ENCODE measurements at regions not wholly inside any gene's neighbourhood (a gene's known extent, or its start where the extent isn't known, plus 50 kb on each side); places are given as distances from the start of the nearest gene placed in this dataset.

GRCh38 chr6:48809245-48809644 lies 653.8 kb downstream of the MMUT start:
- H3K9me3 ChIP-seq, result no peaks in the 10 kb centered on the region
- H3K4me3 ChIP-seq (replicated peaks in 1 of 3), result no peak overlapping the region
- H3K4me1 ChIP-seq, result no peaks in the 10 kb centered on the region
- H3K27me3 ChIP-seq, result no peaks in the 10 kb centered on the region
- TF ChIP-seq POLR2A (IDR thresholded peaks at IDR 0.05), result no peak
- TF ChIP-seq, protein P1, sequence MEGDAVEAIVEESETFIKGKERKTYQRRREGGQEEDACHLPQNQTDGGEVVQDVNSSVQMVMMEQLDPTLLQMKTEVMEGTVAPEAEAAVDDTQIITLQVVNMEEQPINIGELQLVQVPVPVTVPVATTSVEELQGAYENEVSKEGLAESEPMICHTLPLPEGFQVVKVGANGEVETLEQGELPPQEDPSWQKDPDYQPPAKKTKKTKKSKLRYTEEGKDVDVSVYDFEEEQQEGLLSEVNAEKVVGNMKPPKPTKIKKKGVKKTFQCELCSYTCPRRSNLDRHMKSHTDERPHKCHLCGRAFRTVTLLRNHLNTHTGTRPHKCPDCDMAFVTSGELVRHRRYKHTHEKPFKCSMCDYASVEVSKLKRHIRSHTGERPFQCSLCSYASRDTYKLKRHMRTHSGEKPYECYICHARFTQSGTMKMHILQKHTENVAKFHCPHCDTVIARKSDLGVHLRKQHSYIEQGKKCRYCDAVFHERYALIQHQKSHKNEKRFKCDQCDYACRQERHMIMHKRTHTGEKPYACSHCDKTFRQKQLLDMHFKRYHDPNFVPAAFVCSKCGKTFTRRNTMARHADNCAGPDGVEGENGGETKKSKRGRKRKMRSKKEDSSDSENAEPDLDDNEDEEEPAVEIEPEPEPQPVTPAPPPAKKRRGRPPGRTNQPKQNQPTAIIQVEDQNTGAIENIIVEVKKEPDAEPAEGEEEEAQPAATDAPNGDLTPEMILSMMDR (IDR thresholded peaks at IDR 0.05), result no peak
- 71 to 76% methylated on average over 4 of the region's 4 CpGs for WGBS, 2 donors
- no peaks in the 10 kb centered on the region for H3K36me3 ChIP-seq
- H3K27ac ChIP-seq, result no peak overlapping the region
- intact Hi-C loops (cut with DNase I), result no loop called here
- no peak for DNase-seq

DNA sequence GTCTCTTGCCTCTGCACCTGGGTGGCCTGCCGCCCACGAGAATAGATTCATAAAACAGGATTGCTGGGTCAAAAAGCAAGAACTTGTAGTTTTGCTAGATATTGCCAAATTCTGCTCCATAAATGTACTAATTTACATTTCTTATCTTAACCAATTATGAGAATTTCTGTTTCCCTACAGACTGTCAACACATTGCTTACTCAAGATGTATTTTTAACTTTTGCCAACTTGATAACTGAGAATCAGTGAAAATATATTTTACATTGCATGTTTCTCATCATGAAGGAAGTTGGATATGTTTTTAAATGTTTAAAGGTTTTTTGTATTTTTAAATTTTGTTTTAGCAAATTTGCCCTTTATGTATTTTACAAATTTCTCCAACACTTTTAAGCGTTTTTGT lies 664.8 kb downstream of the MMUT start:
- Histone ChIP-seq H3K9me3 (no peaks in the 10 kb centered on the region), H3K27ac (no peak overlapping the region), H3K36me3 (no peaks in the 10 kb centered on the region), H3K4me1 (no peaks in the 10 kb centered on the region), H3K4me3 (replicated peaks in 1 of 3) (no peak overlapping the region), H3K27me3 (no peaks in the 10 kb centered on the region)
- intact Hi-C loops (cut with DNase I), result no loop called here
- TF ChIP-seq, protein P1 (IDR thresholded peaks at IDR 0.05), result no peak
- no peak for TF ChIP-seq POLR2A (IDR thresholded peaks at IDR 0.05)
- no peak for DNase-seq
- WGBS, 2 donors, result 81 to 85% methylated on average over 3 of the region's 3 CpGs

DNA sequence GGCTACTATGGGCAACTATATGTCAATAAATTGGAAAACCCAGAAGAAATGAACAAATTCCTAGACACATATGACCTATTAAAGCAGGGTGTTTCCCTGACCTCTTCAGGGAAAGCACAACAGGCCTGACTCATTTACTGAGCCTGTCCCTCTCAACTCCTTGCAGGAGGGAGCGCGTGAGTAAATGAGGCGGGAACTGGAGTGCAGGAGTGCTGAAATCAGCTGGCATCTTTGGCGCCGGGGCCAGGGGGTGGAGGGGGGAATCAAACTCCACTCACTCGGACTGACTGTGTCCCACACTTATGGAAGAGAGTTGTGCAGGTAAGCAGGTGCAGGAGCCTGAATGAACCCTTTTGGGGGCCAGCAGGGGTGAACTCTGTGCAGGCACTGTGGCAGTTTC lies 671.2 kb upstream of the PTCHD4 start:
- H3K4me3 ChIP-seq (replicated peaks in 1 of 3), result no peak overlapping the region
- no peaks in the 10 kb centered on the region for H3K27me3 ChIP-seq
- 70 to 74% methylated on average over 6 of the region's 6 CpGs for WGBS, 2 donors
- no peaks in the 10 kb centered on the region for H3K4me1 ChIP-seq
- intact Hi-C loops (cut with DNase I), result no loop called here
- DNase-seq, result no peak
- no peaks in the 10 kb centered on the region for H3K9me3 ChIP-seq
- H3K36me3 ChIP-seq, result no peaks in the 10 kb centered on the region
- H3K27ac ChIP-seq, result no peak overlapping the region
- TF ChIP-seq, protein P1 (IDR thresholded peaks at IDR 0.05), result no peak
- TF ChIP-seq POLR2A (IDR thresholded peaks at IDR 0.05), result no peak

- no peaks in the 10 kb centered on the region for H3K9me3 ChIP-seq
- no peak overlapping the region for H3K27ac ChIP-seq
- no peaks in the 10 kb centered on the region for H3K36me3 ChIP-seq
- no peaks in the 10 kb centered on the region for H3K27me3 ChIP-seq
- H3K4me3 ChIP-seq (replicated peaks in 1 of 3), result no peak overlapping the region
- no peak for DNase-seq
- TF ChIP-seq, protein P1 (IDR thresholded peaks at IDR 0.05), result no peak
- TF ChIP-seq POLR2A (IDR thresholded peaks at IDR 0.05), result no peak
- no peaks in the 10 kb centered on the region for H3K4me1 ChIP-seq
- 88 to 90% methylated on average over 3 of the region's 3 CpGs for WGBS, 2 donors
- intact Hi-C loops (cut with DNase I), result no loop called here
Observed at GRCh38 chr6:48777411-48777810, 666.4 kb upstream of the PTCHD4 start.

GRCh38 chr6:48775157-48775556 lies 664.2 kb upstream of the PTCHD4 start:
- Histone ChIP-seq H3K27me3 (no peaks in the 10 kb centered on the region), H3K4me3 (replicated peaks in 1 of 3) (no peak overlapping the region), H3K4me1 (no peaks in the 10 kb centered on the region), H3K9me3 (no peaks in the 10 kb centered on the region), H3K36me3 (no peaks in the 10 kb centered on the region), H3K27ac (no peak overlapping the region)
- WGBS, 2 donors, result 80 to 83% methylated on average over 3 of the region's 3 CpGs
- TF ChIP-seq, protein P1 (IDR thresholded peaks at IDR 0.05), result no peak
- TF ChIP-seq POLR2A (IDR thresholded peaks at IDR 0.05), result no peak
- intact Hi-C loops (cut with DNase I), result no loop called here
- DNase-seq, result no peak
